SH-SY5Y (cell line): ENCODE measurements at regions not wholly inside any gene's neighbourhood (a gene's known extent, or its start where the extent isn't known, plus 50 kb on each side); places are given as distances from the start of the nearest gene placed in this dataset.

Source experiments
- GATA2 ChIP-seq: IDR thresholded peaks from 2 replicates; pipeline ENCODE4 v1.6.1; 2011; ENCODE audit warnings: mild to moderate bottlenecking, low read depth, low read length
- GATA3 ChIP-seq: IDR thresholded peaks from 2 replicates; pipeline ENCODE4 v1.6.1; 2011; ENCODE audit warnings: low read depth, mild to moderate bottlenecking, low read length, moderate library complexity

GRCh38 chr1:4972761-4973320 lies 318.4 kb downstream of the AJAP1 start:
- TF ChIP-seq GATA2, result no peak
- no peak for TF ChIP-seq GATA3
